HepG2 (cell line): ENCODE measurements at regions not wholly inside any gene's neighbourhood (a gene's known extent, or its start where the extent isn't known, plus 50 kb on each side); places are given as distances from the start of the nearest gene placed in this dataset.

Experiments used
- ATAC-seq: fragments of 200-7000 bp; cut with Tn5 transposase; 3 replicates; pipeline ENCODE4 v1.9.1; 2020; ENCODE audit warnings: mild to moderate bottlenecking, moderate library complexity
- BruUV-seq: library from RNA; stranded (reverse); fragments of 400-500 nt; replicated peaks from 2 replicates; lab custom pipeline; 2021; lab: Mats Ljungman, UMichigan
- CTCF ChIA-PET: fragments of 300-600 bp; formaldehyde crosslinking; extraction: SDS; loops from one replicate; lab custom pipeline; 2021; ENCODE audit warnings: low total read pairs, inconsistent platforms, low intra/inter-chr PET ratio; lab: Yijun Ruan, JAX
- POLR2A ChIA-PET: fragments of 350-600 bp; sonication (Branson Sonifier 250); formaldehyde crosslinking; loops from one replicate; lab custom pipeline; 2020; ENCODE audit warnings: antibody characterized with exemption, inconsistent platforms; lab: Yijun Ruan, JAX
- DNase-seq: peaks from one replicate; pipeline ENCODE4 v3.0.0-alpha.2; 2015; ENCODE audit warnings: low spot score
- FAIRE-seq: peaks from 3 replicates; lab custom pipeline; 2011; peaks lifted over from hg19 to GRCh38; lab: Jason Lieb, UNC
- H2AFZ ChIP-seq: one replicate; pipeline ENCODE4 v1.6.1; 2011; ENCODE audit warnings: low read length, inconsistent platforms
- H3K27ac ChIP-seq: fragments of 300-600 bp; 3 replicates; pipeline ENCODE4 v1.8.0; 2011; ENCODE audit warnings: mixed run types, mild to moderate bottlenecking, mixed read lengths, low read length, inconsistent platforms; ENCODE audit not compliant: insufficient read depth; ENCODE audit errors: extremely low read length
- H3K27me3 ChIP-seq, 2 experiments: fragments of 200-600 bp in 1 of 2; 2 replicates in 1 of 2; 3 replicates in 1 of 2; pipeline versions ENCODE4 v1.6.0 to v1.8.0; 2011; ENCODE audit warnings: low read length in 2 of 2, mild to moderate bottlenecking in 2 of 2, moderate library complexity in 2 of 2, inconsistent platforms in 1 of 2; ENCODE audit not compliant: insufficient read depth in 2 of 2, control insufficient read depth in 1 of 2
- H3K36me3 ChIP-seq, 2 experiments: fragments of 200-600 bp in 1 of 2; replicated peaks in 1 of 2; 2 replicates in 1 of 2; 3 replicates in 1 of 2; pipeline versions ENCODE4 v1.5.1 to v1.8.0; 2011; ENCODE audit warnings: low read length in 2 of 2, inconsistent platforms in 1 of 2; ENCODE audit not compliant: insufficient read depth in 2 of 2, control insufficient read depth in 1 of 2
- H3K4me1 ChIP-seq: 2 replicates; pipeline ENCODE4 v1.5.1; 2012; ENCODE audit warnings: low read length, inconsistent platforms; ENCODE audit not compliant: insufficient read depth
- H3K4me2 ChIP-seq: 2 replicates; pipeline ENCODE4 v1.6.0; 2011; ENCODE audit warnings: low read depth, low read length, inconsistent platforms
- H3K4me3 ChIP-seq, 3 experiments: fragments of 200-600 bp in 1 of 3; sonication (generic), shearing (Covaris generic) in 1 of 3; replicated peaks in 1 of 3; 2 replicates each; pipeline ENCODE4 v1.5.1; 2011 to 2016; ENCODE audit warnings: low read length in 3 of 3, inconsistent platforms in 2 of 3, low read depth in 2 of 3, mild to moderate bottlenecking in 2 of 3, control low read depth in 1 of 3, mixed read lengths in 1 of 3; ENCODE audit not compliant: insufficient read depth in 1 of 3
- H3K79me2 ChIP-seq: one replicate; pipeline ENCODE4 v1.6.1; 2011; ENCODE audit warnings: low read length, inconsistent platforms; ENCODE audit not compliant: insufficient read depth
- H3K9ac ChIP-seq: 2 replicates; pipeline ENCODE4 v1.6.0; 2011; ENCODE audit warnings: mild to moderate bottlenecking, low read depth, low read length, inconsistent platforms; ENCODE audit not compliant: insufficient read depth
- H3K9me3 ChIP-seq: 2 replicates; pipeline ENCODE4 v1.5.1; 2012; ENCODE audit warnings: mild to moderate bottlenecking, low read length
- H4K20me1 ChIP-seq: 2 replicates; pipeline ENCODE4 v1.6.0; 2011; ENCODE audit warnings: inconsistent platforms, mild to moderate bottlenecking, low read length, moderate library complexity; ENCODE audit not compliant: insufficient read depth
- ARID4A ChIP-seq: sonication (generic); formaldehyde crosslinking; IDR thresholded peaks from 2 replicates; pipeline ENCODE4 v1.5.0; 2020; ENCODE audit warnings: mild to moderate bottlenecking, missing genetic modification reagents, borderline replicate concordance
- ARNT ChIP-seq: fragments of 450-650 bp; IDR thresholded peaks from 2 replicates; pipeline ENCODE4 v1.6.1; 2017
- CBFB ChIP-seq: sonication (generic); formaldehyde crosslinking; IDR thresholded peaks from 2 replicates; pipeline ENCODE4 v1.4.0; 2020; ENCODE audit warnings: missing genetic modification reagents
- ETS1 ChIP-seq: sonication (generic); formaldehyde crosslinking; IDR thresholded peaks from 2 replicates; pipeline ENCODE4 v1.4.0; 2020; ENCODE audit warnings: missing genetic modification reagents
- HINFP ChIP-seq: sonication (generic); formaldehyde crosslinking; IDR thresholded peaks from 2 replicates; pipeline ENCODE4 v1.4.0; 2020; ENCODE audit warnings: low read depth, mild to moderate bottlenecking, missing genetic modification reagents
- IKZF5 ChIP-seq: IDR thresholded peaks from 2 replicates; pipeline ENCODE4 v1.6.1; 2018; ENCODE audit warnings: missing genetic modification reagents, mild to moderate bottlenecking, missing compliant biosample characterization
- IRF1 ChIP-seq: sonication (generic); formaldehyde crosslinking; IDR thresholded peaks from 2 replicates; pipeline ENCODE4 v1.4.0; 2020; ENCODE audit warnings: low read depth, mild to moderate bottlenecking, missing genetic modification reagents
- KMT2A ChIP-seq: sonication (generic); formaldehyde crosslinking; IDR thresholded peaks from 2 replicates; pipeline ENCODE4 v1.4.0; 2020; ENCODE audit warnings: missing genetic modification reagents
- SALL2 ChIP-seq: sonication (generic); formaldehyde crosslinking; IDR thresholded peaks from 2 replicates; pipeline ENCODE4 v1.8.1; 2023; ENCODE audit warnings: mild to moderate bottlenecking, missing genetic modification reagents, inconsistent platforms
- TCF7 ChIP-seq: sonication (generic); IDR thresholded peaks from 2 replicates; pipeline ENCODE4 v1.6.1; 2016; ENCODE audit warnings: antibody characterized with exemption, low read depth
- ZFX ChIP-seq: sonication (generic); formaldehyde crosslinking; IDR thresholded peaks from 2 replicates; pipeline ENCODE4 v1.4.0; 2020; ENCODE audit warnings: mild to moderate bottlenecking, low read depth, missing genetic modification reagents, moderate library complexity
- ZNF235 ChIP-seq: sonication (generic); formaldehyde crosslinking; IDR thresholded peaks from 2 replicates; pipeline ENCODE4 v1.8.1; 2023; ENCODE audit warnings: mild to moderate bottlenecking, missing genetic modification reagents, borderline replicate concordance
- ZNF33B ChIP-seq: sonication (generic); formaldehyde crosslinking; IDR thresholded peaks from 2 replicates; pipeline ENCODE4 v1.5.1; 2020; ENCODE audit warnings: mild to moderate bottlenecking, missing genetic modification reagents
- ZNF460 ChIP-seq: sonication (generic); formaldehyde crosslinking; IDR thresholded peaks from 2 replicates; pipeline ENCODE4 v1.5.1; 2020; ENCODE audit warnings: missing genetic modification reagents, mild to moderate bottlenecking, borderline replicate concordance
- ZNF572 ChIP-seq: sonication (generic); formaldehyde crosslinking; IDR thresholded peaks from 2 replicates; pipeline ENCODE4 v1.5.1; 2020; ENCODE audit warnings: mild to moderate bottlenecking, missing genetic modification reagents
- ZNF607 ChIP-seq: sonication (generic); formaldehyde crosslinking; IDR thresholded peaks from 2 replicates; pipeline ENCODE4 v1.5.1; 2020; ENCODE audit warnings: missing genetic modification reagents, mild to moderate bottlenecking, borderline replicate concordance
- WGBS: methylation state at CpG from one replicate; pipeline ENCODE4 v1.1.6; 2017; ENCODE audit warnings: low lambda C conversion rate; 5-methylcytosine and 5-hydroxymethylcytosine counted together
- in situ Hi-C: cut with HindIII; loops from 2 replicates; pipeline ENCODE4 v1.10.0; 2017; ENCODE audit warnings: low pct_unique_long_range_greater_than_20kb; ENCODE audit not compliant: extremely low pct_ligation_motif_present
- intact Hi-C: fragments of 100-400 bp; cut with micrococcal nuclease; formaldehyde crosslinking; loops from one replicate; pipeline ENCODE4 v1.10.0; 2022; ENCODE audit not compliant: unreplicated experiment

GRCh38 chr14:46432516-46432915 lies 219.1 kb downstream of the RPL10L start:
- POLR2A ChIA-PET = no interaction called here
- no peak for DNase-seq
- in situ Hi-C loops = no loop called here
- Histone ChIP-seq H4K20me1 (no peaks in the 10 kb centered on the region), H3K27me3 (no peaks in the 10 kb centered on the region), H3K79me2 (no peaks in the 10 kb centered on the region), H2AFZ (no peak overlapping the region), H3K9ac (no peak overlapping the region), H3K27ac (no peak overlapping the region), H3K4me2 (no peak overlapping the region), H3K36me3 (no peaks in the 10 kb centered on the region), H3K4me3 (no peak overlapping the region), H3K9me3 (peaks cover 12% of the 10 kb centered on the region), H3K4me1 (no peaks in the 10 kb centered on the region)
- no TSS peak for BruUV-seq
- no peak for ATAC-seq
- intact Hi-C loops = no loop called here
- 0% methylated on average over 2 of the region's 2 CpGs for WGBS
- FAIRE-seq = no peak
- CTCF ChIA-PET = no interaction called here
- TF ChIP-seq IRF1 = no peak
- TF ChIP-seq ZNF572 (CRISPR knock-in tag) = no peak
- TF ChIP-seq SALL2 (CRISPR knock-in tag) = no peak
- no peak for TF ChIP-seq KMT2A (CRISPR knock-in tag)
- no peak for TF ChIP-seq ARID4A (CRISPR knock-in tag)
- no peak for TF ChIP-seq ZFX (CRISPR knock-in tag)
- TF ChIP-seq ETS1 = no peak
- TF ChIP-seq CBFB (CRISPR knock-in tag) = no peak
- TF ChIP-seq ZNF460 (CRISPR knock-in tag) = no peak
- TF ChIP-seq ARNT = no peak
- no peak for TF ChIP-seq HINFP
- TF ChIP-seq TCF7 = no peak
- no peak for TF ChIP-seq ZNF33B (CRISPR knock-in tag)
- no peak for TF ChIP-seq ZNF607 (CRISPR knock-in tag)
- TF ChIP-seq IKZF5 (CRISPR knock-in tag) = no peak
- no peak for TF ChIP-seq ZNF235 (CRISPR knock-in tag)
